B cell (primary cell): ENCODE measurements at regions not wholly inside any gene's neighbourhood (a gene's known extent, or its start where the extent isn't known, plus 50 kb on each side); places are given as distances from the start of the nearest gene placed in this dataset.

Source experiments
- CTCF ChIP-seq: fragments of 200-600 bp; IDR thresholded peaks from one replicate; pipeline ENCODE4 v1.8.0; 2022; ENCODE audit warnings: antibody characterized with exemption, mild to moderate bottlenecking
- EZH2 ChIP-seq: IDR thresholded peaks from 2 replicates; pipeline ENCODE4 v1.6.1; 2012; ENCODE audit warnings: borderline replicate concordance, low read depth, mild to moderate bottlenecking, moderate library complexity, low read length; ENCODE audit not compliant: insufficient read depth, poor library complexity, severe bottlenecking

- TF ChIP-seq CTCF (no peak), EZH2 (no peak)
These were observed 96.6 kb upstream of the RPS6KA3 start for GRCh38 chrX:20363275-20363674.
